ENCODE measurements at regions not wholly inside any gene's neighbourhood (a gene's known extent, or its start where the extent isn't known, plus 50 kb on each side); places are given as distances from the start of the nearest gene placed in this dataset.

GRCh38 chr2:242052421-242052820 is 182.9 kb downstream of the RTP5 start:
- Histone ChIP-seq H3K27me3 (ENCODE audit: control insufficient read depth, insufficient read depth, low read length) (no peaks in the 10 kb centered on the region), H3K27ac (no peak overlapping the region), H3K36me3 (ENCODE audit: control insufficient read depth, insufficient read depth, low read length) (no peaks in the 10 kb centered on the region), H2AFZ (no peak overlapping the region), H3K9me3 (ENCODE audit: control insufficient read depth, low read length) (no peaks in the 10 kb centered on the region), H3K4me2 (ENCODE audit: low read length) (no peak overlapping the region), H3K4me3 (ENCODE audit: low read depth, low read length) (no peak overlapping the region), H3K4me1 (no peaks in the 10 kb centered on the region), H3K79me2 (no peaks in the 10 kb centered on the region), H3K9ac (no peak overlapping the region)
- TF ChIP-seq CTCF (IDR thresholded peaks at IDR 0.05) = no peak

- Histone ChIP-seq H2AFZ (no peak overlapping the region), H3K4me1 (no peaks in the 10 kb centered on the region), H3K4me3 (ENCODE audit: low read depth, low read length) (no peak overlapping the region), H3K79me2 (no peaks in the 10 kb centered on the region), H3K27ac (no peak overlapping the region), H3K36me3 (ENCODE audit: control insufficient read depth, insufficient read depth, low read length) (no peaks in the 10 kb centered on the region), H3K9ac (no peak overlapping the region), H3K4me2 (ENCODE audit: low read length) (no peak overlapping the region), H3K9me3 (ENCODE audit: control insufficient read depth, low read length) (no peaks in the 10 kb centered on the region), H3K27me3 (ENCODE audit: control insufficient read depth, insufficient read depth, low read length) (no peaks in the 10 kb centered on the region)
- TF ChIP-seq CTCF (IDR thresholded peaks at IDR 0.05) = no peak
These were observed 184.4 kb downstream of the RTP5 start for GRCh38 chr2:242053921-242054320.

DNA sequence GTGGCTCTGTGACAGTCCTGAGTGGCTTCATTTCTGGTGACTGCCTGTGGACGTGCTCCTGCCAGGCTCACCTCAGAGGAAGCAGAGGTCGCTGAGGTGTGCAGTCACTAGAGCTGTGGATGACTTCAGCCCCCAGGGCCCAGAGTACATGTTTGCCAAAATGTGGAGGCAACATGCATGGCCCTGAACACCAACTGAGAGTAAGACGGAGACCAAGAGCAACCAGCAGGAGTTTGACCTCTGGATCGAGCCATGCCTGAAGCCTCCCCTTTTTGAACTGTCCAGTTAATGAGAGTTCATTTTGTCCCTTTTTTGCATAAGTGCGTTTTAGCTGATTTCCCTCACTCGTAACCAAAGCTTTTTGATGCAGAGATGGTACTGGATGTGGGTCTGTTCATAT is 184.9 kb downstream of the RTP5 start:
- Histone ChIP-seq H3K4me2 (ENCODE audit: low read length) (no peak overlapping the region), H2AFZ (no peak overlapping the region), H3K79me2 (no peaks in the 10 kb centered on the region), H3K4me3 (ENCODE audit: low read depth, low read length) (no peak overlapping the region), H3K9me3 (ENCODE audit: control insufficient read depth, low read length) (no peaks in the 10 kb centered on the region), H3K4me1 (no peaks in the 10 kb centered on the region), H3K27ac (no peak overlapping the region), H3K36me3 (ENCODE audit: control insufficient read depth, insufficient read depth, low read length) (no peaks in the 10 kb centered on the region), H3K9ac (no peak overlapping the region), H3K27me3 (ENCODE audit: control insufficient read depth, insufficient read depth, low read length) (no peaks in the 10 kb centered on the region)
- TF ChIP-seq CTCF (IDR thresholded peaks at IDR 0.05) = no peak

- H3K79me2 ChIP-seq = no peaks in the 10 kb centered on the region
- no peaks in the 10 kb centered on the region for H3K27me3 ChIP-seq (ENCODE audit: control insufficient read depth, insufficient read depth, low read length)
- H3K36me3 ChIP-seq (ENCODE audit: control insufficient read depth, insufficient read depth, low read length) = no peaks in the 10 kb centered on the region
- no peak overlapping the region for H2AFZ ChIP-seq
- H3K9ac ChIP-seq = no peak overlapping the region
- H3K4me3 ChIP-seq (ENCODE audit: low read depth, low read length) = no peak overlapping the region
- H3K27ac ChIP-seq = no peak overlapping the region
- TF ChIP-seq CTCF (IDR thresholded peaks at IDR 0.05) = no peak
- no peaks in the 10 kb centered on the region for H3K4me1 ChIP-seq
- H3K4me2 ChIP-seq (ENCODE audit: low read length) = no peak overlapping the region
- no peaks in the 10 kb centered on the region for H3K9me3 ChIP-seq (ENCODE audit: control insufficient read depth, low read length)
These were observed 185.6 kb downstream of the RTP5 start for GRCh38 chr2:242054881-242055801.

DNA sequence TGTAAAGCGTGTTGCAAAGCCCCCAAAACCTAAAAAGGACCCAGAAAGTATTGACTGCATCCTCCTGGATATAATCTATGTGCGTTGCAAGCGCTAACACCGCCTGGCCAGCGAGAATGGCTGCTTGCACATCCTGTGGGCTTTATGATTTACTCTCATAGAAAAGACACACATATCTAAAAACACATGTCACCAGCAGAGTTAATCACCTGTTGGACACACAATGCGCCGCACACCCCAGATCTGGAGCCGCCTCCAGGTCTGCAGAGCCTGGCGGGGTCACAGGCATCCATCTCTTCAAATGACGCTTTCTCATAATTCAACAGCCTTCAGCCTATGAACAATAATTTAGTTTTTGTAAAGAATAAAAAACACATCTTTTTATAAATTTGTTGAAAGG is 186.5 kb downstream of the RTP5 start:
- no peaks in the 10 kb centered on the region for H3K4me1 ChIP-seq
- H3K9ac ChIP-seq = no peak overlapping the region
- no peak overlapping the region for H3K27ac ChIP-seq
- no peak overlapping the region for H3K4me3 ChIP-seq (ENCODE audit: low read depth, low read length)
- no peak for TF ChIP-seq CTCF (IDR thresholded peaks at IDR 0.05)
- H3K4me2 ChIP-seq (ENCODE audit: low read length) = no peak overlapping the region
- H3K27me3 ChIP-seq (ENCODE audit: control insufficient read depth, insufficient read depth, low read length) = no peaks in the 10 kb centered on the region
- no peaks in the 10 kb centered on the region for H3K79me2 ChIP-seq
- no peaks in the 10 kb centered on the region for H3K9me3 ChIP-seq (ENCODE audit: control insufficient read depth, low read length)
- H2AFZ ChIP-seq = no peak overlapping the region
- no peaks in the 10 kb centered on the region for H3K36me3 ChIP-seq (ENCODE audit: control insufficient read depth, insufficient read depth, low read length)
